DND-41 (cell line): ENCODE measurements at regions not wholly inside any gene's neighbourhood (a gene's known extent, or its start where the extent isn't known, plus 50 kb on each side); places are given as distances from the start of the nearest gene placed in this dataset.

Experiments used
- ATAC-seq: fragments of 200-7000 bp; cut with Tn5 transposase; 3 replicates; pipeline ENCODE4 v1.9.1; 2021; ENCODE audit warnings: low read depth; ENCODE audit not compliant: insufficient read depth
- DNase-seq: peaks from one replicate; pipeline ENCODE4 v3.0.0-alpha.2; 2020
- H2AFZ ChIP-seq: 2 replicates; pipeline ENCODE4 v1.6.0; 2012; ENCODE audit warnings: low read depth, low read length
- H3K27ac ChIP-seq: 2 replicates; pipeline ENCODE4 v1.5.1; 2012; ENCODE audit warnings: low read length, inconsistent platforms
- H3K27me3 ChIP-seq: fragments of 200-600 bp; sonication (generic); 2 replicates; pipeline ENCODE4 v1.6.0; 2012; ENCODE audit warnings: low read length, mild to moderate bottlenecking, inconsistent platforms; ENCODE audit not compliant: insufficient read depth, poor library complexity
- H3K36me3 ChIP-seq: 2 replicates; pipeline ENCODE4 v1.5.1; 2012; ENCODE audit warnings: low read length, inconsistent platforms; ENCODE audit not compliant: insufficient read depth
- H3K4me1 ChIP-seq: 2 replicates; pipeline ENCODE4 v1.5.1; 2012; ENCODE audit warnings: mild to moderate bottlenecking, low read length; ENCODE audit not compliant: insufficient read depth
- H3K4me2 ChIP-seq: 2 replicates; pipeline ENCODE4 v1.6.0; 2012; ENCODE audit warnings: mild to moderate bottlenecking, moderate library complexity, low read length, inconsistent platforms; ENCODE audit not compliant: insufficient read depth
- H3K4me3 ChIP-seq, 2 experiments: fragments of 200-600 bp in 1 of 2; shearing (Covaris generic) in 1 of 2; 2 replicates each; pipeline ENCODE4 v1.5.1; 2012 to 2016; ENCODE audit warnings: inconsistent platforms in 2 of 2, low read length in 2 of 2, mild to moderate bottlenecking in 2 of 2, low read depth in 1 of 2, moderate library complexity in 1 of 2
- H3K79me2 ChIP-seq: 2 replicates; pipeline ENCODE4 v1.6.0; 2012; ENCODE audit warnings: low read length, inconsistent platforms; ENCODE audit not compliant: insufficient read depth
- H3K9ac ChIP-seq: 2 replicates; pipeline ENCODE4 v1.6.0; 2012; ENCODE audit warnings: low read depth, mild to moderate bottlenecking, inconsistent platforms, low read length, moderate library complexity
- H3K9me3 ChIP-seq: 2 replicates; pipeline ENCODE4 v1.5.1; 2012; ENCODE audit warnings: low read length, moderate library complexity, mild to moderate bottlenecking, inconsistent platforms; ENCODE audit not compliant: insufficient read depth, severe bottlenecking
- H4K20me1 ChIP-seq: 2 replicates; pipeline ENCODE4 v1.6.0; 2012; ENCODE audit warnings: low read length; ENCODE audit not compliant: insufficient read depth
- EZH2 ChIP-seq: IDR thresholded peaks from 3 replicates; pipeline ENCODE4 v1.6.1; 2012; ENCODE audit warnings: borderline replicate concordance, low read depth, mild to moderate bottlenecking, moderate library complexity, low read length, inconsistent platforms; ENCODE audit not compliant: severe bottlenecking
- TF ChIP-seq, protein P1 (sequence below): IDR thresholded peaks from 2 replicates; pipeline ENCODE4 v1.5.1; 2012; ENCODE audit warnings: borderline replicate concordance, low read length, moderate library complexity, mild to moderate bottlenecking; ENCODE audit not compliant: poor library complexity, severe bottlenecking; ENCODE audit errors: extremely low read depth

GRCh38 chr4:38601244-38601915 is 62.6 kb upstream of the KLF3 start:
- ATAC-seq (no peak), DNase-seq (no peak)
- Histone ChIP-seq H3K27me3 (no peaks in the 10 kb centered on the region), H3K79me2 (no peaks in the 10 kb centered on the region), H3K4me3 (no peak overlapping the region), H3K27ac (no peak overlapping the region), H4K20me1 (no peaks in the 10 kb centered on the region), H3K4me2 (no peak overlapping the region), H3K36me3 (no peaks in the 10 kb centered on the region), H3K9ac (no peak overlapping the region), H3K4me1 (no peaks in the 10 kb centered on the region), H3K9me3 (no peaks in the 10 kb centered on the region), H2AFZ (no peak overlapping the region)
- TF ChIP-seq EZH2: no peak

DNA sequence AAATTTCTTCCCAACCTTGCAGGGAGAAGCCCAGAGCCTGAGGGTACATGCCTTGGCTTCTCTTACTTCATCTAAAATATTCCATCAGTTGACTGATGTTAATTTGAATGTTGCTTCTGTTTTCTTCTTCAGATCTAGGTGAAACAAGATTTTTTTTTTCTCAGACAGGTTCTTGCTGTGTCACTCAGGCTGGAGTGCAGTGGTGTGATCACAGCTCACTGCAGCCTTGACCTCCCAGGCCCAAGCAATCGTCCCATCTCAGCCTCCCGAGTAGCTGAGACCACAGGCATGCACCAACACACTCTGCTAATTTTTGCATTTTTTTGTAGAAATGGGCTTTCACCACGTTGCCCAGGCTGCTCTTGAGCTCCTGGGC is 62.1 kb upstream of the KLF3 start:
- H3K4me2 ChIP-seq: no peak overlapping the region
- H4K20me1 ChIP-seq: no peaks in the 10 kb centered on the region
- H3K36me3 ChIP-seq: no peaks in the 10 kb centered on the region
- no peak overlapping the region for H2AFZ ChIP-seq
- H3K4me3 ChIP-seq: no peak overlapping the region
- H3K27me3 ChIP-seq: no peaks in the 10 kb centered on the region
- H3K27ac ChIP-seq: no peak overlapping the region
- H3K9ac ChIP-seq: no peak overlapping the region
- H3K4me1 ChIP-seq: no peaks in the 10 kb centered on the region
- TF ChIP-seq, protein P1, sequence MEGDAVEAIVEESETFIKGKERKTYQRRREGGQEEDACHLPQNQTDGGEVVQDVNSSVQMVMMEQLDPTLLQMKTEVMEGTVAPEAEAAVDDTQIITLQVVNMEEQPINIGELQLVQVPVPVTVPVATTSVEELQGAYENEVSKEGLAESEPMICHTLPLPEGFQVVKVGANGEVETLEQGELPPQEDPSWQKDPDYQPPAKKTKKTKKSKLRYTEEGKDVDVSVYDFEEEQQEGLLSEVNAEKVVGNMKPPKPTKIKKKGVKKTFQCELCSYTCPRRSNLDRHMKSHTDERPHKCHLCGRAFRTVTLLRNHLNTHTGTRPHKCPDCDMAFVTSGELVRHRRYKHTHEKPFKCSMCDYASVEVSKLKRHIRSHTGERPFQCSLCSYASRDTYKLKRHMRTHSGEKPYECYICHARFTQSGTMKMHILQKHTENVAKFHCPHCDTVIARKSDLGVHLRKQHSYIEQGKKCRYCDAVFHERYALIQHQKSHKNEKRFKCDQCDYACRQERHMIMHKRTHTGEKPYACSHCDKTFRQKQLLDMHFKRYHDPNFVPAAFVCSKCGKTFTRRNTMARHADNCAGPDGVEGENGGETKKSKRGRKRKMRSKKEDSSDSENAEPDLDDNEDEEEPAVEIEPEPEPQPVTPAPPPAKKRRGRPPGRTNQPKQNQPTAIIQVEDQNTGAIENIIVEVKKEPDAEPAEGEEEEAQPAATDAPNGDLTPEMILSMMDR: no peak
- no peak for TF ChIP-seq EZH2
- no peaks in the 10 kb centered on the region for H3K9me3 ChIP-seq
- ATAC-seq (no peak), DNase-seq (no peak)
- H3K79me2 ChIP-seq: no peaks in the 10 kb centered on the region

- Histone ChIP-seq H3K4me3 (no peak overlapping the region), H4K20me1 (no peaks in the 10 kb centered on the region), H3K4me1 (no peaks in the 10 kb centered on the region), H3K79me2 (no peaks in the 10 kb centered on the region), H3K9me3 (no peaks in the 10 kb centered on the region), H3K9ac (no peak overlapping the region), H2AFZ (no peak overlapping the region), H3K4me2 (no peak overlapping the region), H3K27me3 (no peaks in the 10 kb centered on the region), H3K27ac (no peak overlapping the region), H3K36me3 (no peaks in the 10 kb centered on the region)
- TF ChIP-seq, protein P1: no peak
- no peak for TF ChIP-seq EZH2
- ATAC-seq: no peak
- DNase-seq: no peak
Observed at GRCh38 chr4:38603652-38604051, 60.3 kb upstream of the KLF3 start.

DNA sequence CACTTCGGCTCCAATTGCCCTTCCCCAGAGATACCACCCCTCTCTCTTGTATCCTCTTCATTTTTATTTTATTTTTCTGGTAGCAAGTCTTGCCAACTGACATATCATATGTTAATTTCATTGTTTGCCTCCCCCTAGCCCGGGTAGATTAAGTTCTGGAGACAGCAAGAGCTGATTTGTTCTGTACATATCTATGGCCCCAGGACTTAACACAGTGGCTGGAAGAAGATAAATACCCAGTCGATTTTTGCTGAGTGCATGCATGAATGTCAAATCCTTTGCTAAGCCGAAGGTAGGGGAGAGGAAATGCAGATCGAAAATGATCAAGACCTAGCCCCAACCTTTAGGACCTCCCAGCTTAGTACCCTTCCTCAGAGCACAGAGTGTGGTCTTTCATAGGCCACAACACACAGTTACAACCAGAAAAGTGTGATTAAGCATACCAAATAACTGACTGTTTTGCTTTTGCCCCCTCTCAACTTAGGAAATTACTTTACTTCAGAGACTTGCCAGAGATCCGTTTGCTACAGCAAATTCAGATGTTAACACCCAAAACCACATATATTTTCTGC is 58.7 kb upstream of the KLF3 start:
- Histone ChIP-seq H3K79me2 (no peaks in the 10 kb centered on the region), H3K4me3 (no peak overlapping the region), H3K9me3 (no peaks in the 10 kb centered on the region), H3K27ac (no peak overlapping the region), H3K27me3 (no peaks in the 10 kb centered on the region), H4K20me1 (no peaks in the 10 kb centered on the region), H2AFZ (no peak overlapping the region), H3K4me1 (no peaks in the 10 kb centered on the region), H3K36me3 (no peaks in the 10 kb centered on the region), H3K4me2 (no peak overlapping the region), H3K9ac (no peak overlapping the region)
- ATAC-seq: no peak
- TF ChIP-seq, protein P1: no peak
- TF ChIP-seq EZH2: no peak
- DNase-seq: no peak
